Epithelial cell of prostate (primary cell): ENCODE measurements at regions not wholly inside any gene's neighbourhood (a gene's known extent, or its start where the extent isn't known, plus 50 kb on each side); places are given as distances from the start of the nearest gene placed in this dataset.
A peak's percentile ranks its signal among the peaks of the same experiment; 100 is the strongest.

Experiments used
- DNase-seq: peaks from one replicate; pipeline ENCODE4 v3.0.0-alpha.2; 2011; ENCODE audit warnings: low read depth, low spot score
- H3K27ac ChIP-seq: fragments of 450-650 bp; 2 replicates; pipeline ENCODE4 v1.5.1; 2017; ENCODE audit warnings: mild to moderate bottlenecking

DNA sequence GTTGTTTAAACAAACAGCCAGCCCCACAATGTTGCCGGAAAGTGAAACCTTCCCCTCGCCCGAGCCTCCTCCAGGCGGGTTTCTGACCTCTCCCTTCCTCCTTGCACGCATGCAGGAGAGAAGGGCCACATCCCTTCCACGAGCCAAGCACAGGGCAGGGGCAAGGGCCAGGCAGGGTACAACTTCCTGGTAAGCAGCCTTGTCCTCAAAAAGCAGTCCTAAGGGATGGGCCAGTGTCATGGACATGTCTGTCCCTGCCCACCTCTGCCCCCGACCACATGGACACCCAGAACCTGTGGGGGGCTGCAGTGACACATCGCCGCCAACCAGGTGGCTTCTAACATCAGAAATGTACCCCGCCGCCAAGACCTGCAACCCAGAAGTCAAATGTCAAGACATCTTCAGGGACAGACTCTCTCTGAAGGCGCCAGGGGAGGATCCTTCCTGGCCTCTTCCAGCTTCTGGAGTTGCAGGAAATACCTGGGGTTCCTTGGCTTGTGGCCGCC is 145.3 kb downstream of the CRYBB2 start:
- no peak for DNase-seq
- no peak overlapping the region for H3K27ac ChIP-seq

DNA sequence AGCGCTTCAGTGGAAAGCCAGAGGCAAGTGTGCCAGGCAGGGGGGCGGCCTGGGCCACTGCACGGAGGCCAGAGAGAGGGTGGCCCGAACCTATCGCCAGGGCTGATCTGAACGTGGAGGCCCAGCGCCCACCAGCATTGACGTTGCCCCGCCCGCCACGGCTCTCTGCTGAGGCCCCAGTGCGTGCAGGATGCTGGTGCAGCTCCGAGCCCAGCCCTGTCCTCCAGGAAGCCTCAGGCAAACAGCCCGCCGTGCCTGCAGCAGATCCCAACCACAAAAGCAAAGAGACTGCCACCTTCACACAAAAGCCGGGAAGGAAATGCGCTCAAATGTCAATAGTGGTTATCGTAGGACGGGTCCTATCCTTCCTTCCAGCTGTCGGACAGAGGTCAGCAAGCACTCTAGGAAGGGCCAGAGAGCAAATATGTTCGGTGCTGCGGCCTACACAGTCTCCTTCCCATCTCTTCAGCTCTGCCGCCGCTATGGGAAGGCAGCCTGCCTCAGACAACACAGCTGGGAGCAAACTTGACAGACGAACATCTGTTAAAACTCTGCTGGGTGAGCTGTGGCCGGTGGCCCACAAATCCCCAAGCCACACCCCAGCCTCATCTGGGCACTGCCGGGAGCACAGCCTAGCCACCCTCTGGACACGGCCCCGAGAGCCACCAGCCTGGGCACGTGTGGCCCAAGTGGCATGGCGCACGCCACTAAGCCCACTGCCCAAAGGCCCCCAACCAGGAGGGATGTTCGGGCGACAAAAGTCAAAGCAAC is 146.2 kb downstream of the CRYBB2 start:
- DNase-seq = no peak
- H3K27ac ChIP-seq = no peak overlapping the region

- DNase-seq = no peak
Observed at GRCh38 chr22:25366408-25366807, 147.0 kb downstream of the CRYBB2 start.

DNA sequence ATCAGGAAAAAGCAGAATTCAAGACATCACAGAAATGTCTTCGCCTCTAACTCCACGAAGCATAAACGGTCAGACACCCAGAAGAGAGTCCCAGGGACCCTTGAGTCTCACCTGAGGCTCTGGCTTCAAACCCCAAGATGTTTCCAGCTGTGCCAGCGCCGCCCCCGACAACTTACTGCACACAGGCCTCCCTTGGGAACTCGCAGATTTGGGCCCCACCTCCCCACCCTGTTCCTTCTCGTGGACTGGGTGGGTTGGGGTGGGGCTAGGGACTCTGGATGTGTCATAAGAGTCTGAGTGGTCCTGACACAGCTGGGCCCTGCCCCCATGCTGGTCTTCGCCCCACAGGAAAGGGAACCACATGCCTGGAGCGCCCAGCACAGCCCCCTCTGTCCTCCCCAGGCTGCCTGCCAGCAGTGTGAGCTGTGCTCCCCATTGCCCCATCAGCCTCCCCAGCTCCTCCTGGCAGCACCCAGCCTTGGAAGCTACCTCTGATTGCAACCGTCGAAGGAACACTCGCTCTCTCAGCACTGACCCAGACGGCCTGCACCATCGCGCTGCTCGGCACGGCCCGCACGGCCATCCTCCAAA is 147.5 kb downstream of the CRYBB2 start:
- DNase-seq = no peak
- no peak overlapping the region for H3K27ac ChIP-seq

More at GRCh38 chr22:25366408-25366807, 147.0 kb downstream of the CRYBB2 start:
- H3K27ac ChIP-seq = no peak overlapping the region

GRCh38 chr22:25367756-25368155 is 148.3 kb downstream of the CRYBB2 start:
- H3K27ac ChIP-seq = no peak overlapping the region
- no peak for DNase-seq

- peak; percentile 44 for DNase-seq
- no peak overlapping the region for H3K27ac ChIP-seq
Observed at GRCh38 chr22:25368271-25368670, 148.8 kb downstream of the CRYBB2 start.

GRCh38 chr22:25369041-25369440 is 149.6 kb downstream of the CRYBB2 start:
- no peak for DNase-seq
- H3K27ac ChIP-seq = no peak overlapping the region

DNA sequence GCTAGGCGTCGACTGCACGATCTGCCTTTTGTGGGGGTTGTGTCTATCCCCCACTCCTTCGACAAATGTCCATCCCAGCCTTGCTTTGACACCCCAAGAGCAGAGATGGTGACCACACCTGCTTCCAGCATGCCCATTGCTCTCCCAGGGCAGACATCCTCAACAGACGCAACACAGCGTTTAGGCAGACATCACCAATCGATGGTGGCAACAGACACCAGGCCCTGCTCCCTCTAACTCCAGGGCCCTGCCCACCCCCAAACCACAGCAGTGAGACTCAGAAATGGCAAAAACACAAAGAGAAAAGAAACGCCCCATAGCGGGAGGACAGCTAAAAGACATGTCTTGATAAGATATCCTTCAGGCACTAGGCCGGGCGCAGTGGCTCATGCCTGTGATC is 150.9 kb downstream of the CRYBB2 start:
- no peak overlapping the region for H3K27ac ChIP-seq
- no peak for DNase-seq

DNA sequence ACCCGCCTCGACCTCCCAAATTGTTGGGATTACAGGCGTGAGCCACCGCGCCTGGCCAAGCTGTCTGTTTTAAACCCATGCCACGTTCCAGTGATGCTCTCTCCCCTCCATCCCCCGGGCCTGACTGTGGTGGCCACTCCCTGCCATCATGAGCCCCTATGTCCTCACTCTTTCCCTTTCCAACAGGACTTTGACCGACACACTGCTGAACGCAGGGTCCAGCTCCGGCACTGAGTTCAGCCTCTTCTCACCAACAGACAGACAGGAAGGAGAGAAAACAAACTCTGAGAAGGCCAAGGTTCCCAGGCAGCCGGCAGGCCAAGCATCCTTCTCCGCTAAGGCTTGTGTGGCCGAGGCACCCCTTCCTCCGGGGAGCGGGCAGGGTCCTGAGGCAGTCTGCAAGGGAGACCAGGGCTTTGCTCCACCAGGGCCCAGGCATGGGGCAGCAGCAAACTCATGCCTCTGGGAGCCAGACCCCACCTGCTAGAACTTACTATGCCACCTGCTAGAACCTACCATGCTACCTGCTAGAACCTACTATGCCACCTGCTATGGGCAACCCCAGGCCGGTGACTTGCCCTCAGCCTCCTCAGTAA is 152.7 kb downstream of the CRYBB2 start:
- H3K27ac ChIP-seq = no peak overlapping the region
- DNase-seq = no peak

- no peak for DNase-seq
- H3K27ac ChIP-seq = no peak overlapping the region
Observed at GRCh38 chr22:25373961-25374360, 154.5 kb downstream of the CRYBB2 start.

DNA sequence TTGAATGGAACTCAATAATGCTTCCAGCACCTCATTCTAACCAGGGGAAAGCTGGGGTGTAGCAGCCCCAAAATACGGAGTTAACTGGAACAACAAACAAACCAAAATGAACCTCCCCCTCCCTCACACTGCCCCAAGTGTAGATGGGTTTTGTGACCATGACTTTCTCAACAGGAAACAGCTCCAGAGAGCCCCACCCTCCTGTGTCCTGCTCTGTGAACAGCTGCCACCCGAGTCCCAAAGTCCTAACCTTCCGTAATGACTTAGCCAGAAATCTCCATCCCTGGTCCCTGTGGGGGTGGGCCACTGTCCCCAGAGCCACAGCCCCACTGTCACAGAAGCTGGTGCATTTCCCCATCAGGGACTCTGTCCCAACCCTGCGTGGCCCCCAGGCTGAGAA is 155.4 kb downstream of the CRYBB2 start:
- no peak overlapping the region for H3K27ac ChIP-seq
- no peak for DNase-seq

DNA sequence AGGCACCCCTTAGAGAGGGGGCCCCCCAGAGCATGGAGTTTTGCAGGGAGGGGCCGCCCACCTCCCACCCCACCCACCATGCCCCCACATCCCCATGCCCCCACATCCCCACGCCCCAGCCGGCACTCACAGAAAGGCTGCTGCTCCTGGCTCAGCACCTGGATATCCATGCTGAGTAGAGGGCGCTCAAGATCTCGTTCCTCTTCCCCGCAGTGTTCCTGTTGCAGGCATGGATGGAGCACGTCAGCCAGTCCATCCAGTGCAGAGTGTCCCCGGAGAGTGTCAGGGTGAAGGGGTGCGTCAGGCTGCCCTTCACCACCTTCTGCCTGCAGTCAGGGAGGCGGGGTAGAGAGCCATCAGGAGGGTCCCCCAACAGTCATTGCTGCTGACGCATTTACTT is 156.2 kb downstream of the CRYBB2 start:
- DNase-seq = no peak
- no peak overlapping the region for H3K27ac ChIP-seq

DNA sequence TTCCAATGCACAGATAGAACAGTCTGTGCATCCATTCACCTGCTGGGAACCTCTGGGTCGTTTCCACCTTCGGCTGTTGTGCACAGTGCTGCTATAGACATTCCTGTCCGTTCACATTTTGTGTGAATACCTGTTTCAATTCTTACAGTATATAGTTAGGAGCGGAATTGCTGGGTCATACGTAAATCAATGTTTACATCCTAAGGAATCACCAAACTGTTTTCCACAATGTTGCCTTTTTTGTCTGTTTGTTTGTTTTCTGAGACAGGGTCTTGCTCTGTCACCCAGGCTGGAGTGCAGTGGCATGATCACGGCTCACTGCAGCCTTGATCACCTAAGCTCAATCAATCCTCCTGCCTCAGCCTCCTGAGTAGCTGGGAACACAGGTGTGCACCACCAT is 158.3 kb downstream of the CRYBB2 start:
- DNase-seq = no peak
- no peak overlapping the region for H3K27ac ChIP-seq

GRCh38 chr22:25380122-25380747 is 160.8 kb downstream of the CRYBB2 start:
- DNase-seq = no peak
- no peak overlapping the region for H3K27ac ChIP-seq

DNA sequence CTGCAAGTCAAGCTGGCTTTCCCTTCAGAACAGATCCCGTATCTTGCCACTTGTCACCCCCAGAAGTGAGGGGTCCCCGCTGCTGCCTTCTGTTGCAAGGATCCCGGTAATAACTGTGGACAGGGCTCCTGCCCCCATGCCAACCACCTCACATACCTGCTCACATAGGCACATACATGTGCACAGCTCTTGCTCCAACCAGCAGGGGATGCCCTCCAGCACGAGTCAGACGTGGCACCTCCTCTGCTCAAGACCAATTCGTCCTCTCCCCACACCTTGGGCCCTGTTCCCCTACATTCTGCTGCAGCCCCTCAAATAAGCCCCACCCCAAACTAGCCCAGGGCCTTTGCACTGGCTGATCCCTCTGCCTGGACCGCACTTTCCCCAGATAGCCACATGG is 163.3 kb downstream of the CRYBB2 start:
- H3K27ac ChIP-seq = no peak overlapping the region
- DNase-seq = no peak

DNA sequence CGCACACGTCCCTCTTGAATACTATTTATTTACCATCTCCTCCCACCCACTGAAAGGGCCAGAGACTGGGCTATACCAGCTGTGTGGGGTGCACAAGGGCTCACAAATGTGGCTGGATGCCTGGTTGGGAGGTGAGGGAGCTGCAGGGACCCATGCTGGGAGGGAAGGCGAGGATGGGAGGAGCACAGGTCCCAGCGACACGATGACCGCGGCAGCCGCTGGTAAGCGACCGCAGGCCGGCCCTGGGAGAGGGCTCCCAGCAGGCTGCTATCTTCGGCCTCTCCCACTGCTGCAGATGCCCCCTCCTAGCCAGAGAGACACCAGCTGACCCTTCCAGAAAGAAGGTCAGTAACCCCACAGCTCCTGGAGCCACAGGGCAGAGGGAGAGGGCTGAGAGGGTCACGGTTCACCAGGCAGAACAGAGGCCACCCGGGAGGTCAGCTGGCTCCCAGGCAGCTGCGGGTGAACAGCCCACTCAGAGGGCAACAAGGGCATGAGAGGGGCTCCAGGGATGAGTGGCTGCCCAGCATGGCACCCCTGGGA is 163.9 kb downstream of the CRYBB2 start:
- no peak overlapping the region for H3K27ac ChIP-seq
- DNase-seq = no peak

DNA sequence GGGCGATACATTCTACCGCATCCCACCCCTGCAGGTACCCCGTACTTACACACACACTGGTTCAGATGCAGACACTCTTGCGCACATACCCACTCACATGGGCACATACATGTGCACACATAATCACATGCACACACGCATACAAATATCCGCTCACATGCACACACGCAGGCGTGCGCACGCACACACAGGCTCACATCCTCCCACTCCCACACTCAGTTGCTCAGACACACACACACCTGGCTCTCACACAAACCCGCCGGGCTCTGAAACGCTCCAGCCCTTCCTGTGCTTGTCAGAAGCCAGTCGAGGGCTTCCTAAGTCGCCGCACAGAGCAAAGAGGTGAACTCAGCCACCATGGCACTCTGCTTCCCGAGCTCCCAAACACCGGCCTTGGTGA is 164.5 kb downstream of the CRYBB2 start:
- DNase-seq = no peak
- no peak overlapping the region for H3K27ac ChIP-seq

DNA sequence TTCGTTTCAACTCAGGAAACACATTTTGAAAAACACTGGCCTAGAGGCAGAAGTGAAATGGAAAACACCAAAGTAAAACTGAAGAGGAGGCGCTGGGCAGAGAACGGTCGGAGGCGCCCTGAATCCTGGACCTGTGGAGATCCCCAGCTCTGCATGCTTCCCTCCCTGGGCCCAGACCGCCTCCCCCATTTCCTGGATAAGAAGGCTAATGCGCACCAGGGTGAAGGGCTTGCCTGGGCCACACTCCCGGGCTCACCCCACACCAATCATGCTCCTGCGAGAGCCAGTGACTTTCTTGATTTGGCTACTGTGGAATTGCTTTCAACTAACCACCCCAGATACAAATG is 167.1 kb downstream of the CRYBB2 start:
- no peak for DNase-seq
- H3K27ac ChIP-seq = no peak overlapping the region

GRCh38 chr22:25388415-25388814 is 169.0 kb downstream of the CRYBB2 start:
- DNase-seq = no peak

DNA sequence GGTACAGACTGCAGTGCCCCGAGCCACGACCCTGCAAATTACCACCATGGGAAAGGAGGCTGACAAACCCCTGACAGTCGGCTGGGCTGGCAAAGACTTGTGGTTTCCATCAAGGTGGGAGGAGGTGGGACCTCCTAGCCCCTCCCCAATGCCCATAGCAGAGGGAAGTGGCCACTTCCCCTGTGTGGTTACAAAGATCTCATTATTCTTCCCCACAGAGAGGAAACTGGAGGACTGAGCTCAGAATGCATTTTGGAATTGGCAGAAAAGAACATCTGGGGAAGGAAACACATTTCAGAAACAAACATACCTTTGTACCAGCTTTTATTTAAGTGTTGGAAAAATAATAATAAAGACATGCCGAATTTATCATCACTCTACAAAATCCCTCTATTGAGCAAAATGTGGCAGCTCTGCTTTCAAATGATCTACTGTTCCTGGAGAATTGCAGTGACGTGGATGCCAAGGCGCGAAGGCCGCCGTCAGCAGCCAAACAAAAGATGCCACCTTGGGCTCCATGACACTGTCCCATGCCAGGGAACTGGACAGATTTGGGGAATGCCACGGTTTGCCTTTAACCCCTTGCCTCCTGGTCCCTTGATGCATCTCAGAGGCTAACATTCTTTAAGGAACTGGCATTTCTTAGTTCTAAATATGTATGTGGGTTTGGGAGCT is 169.6 kb downstream of the CRYBB2 start:
- no peak for DNase-seq
- H3K27ac ChIP-seq = no peak overlapping the region

More at GRCh38 chr22:25388415-25388814, 169.0 kb downstream of the CRYBB2 start:
- H3K27ac ChIP-seq = no peak overlapping the region
